ENCODE measurements at regions not wholly inside any gene's neighbourhood (a gene's known extent, or its start where the extent isn't known, plus 50 kb on each side); places are given as distances from the start of the nearest gene placed in this dataset.

GRCh38 chr12:53805791-53806190 is 54.0 kb upstream of the CISTR start:
- Histone ChIP-seq H3K79me2 (ENCODE audit: insufficient read depth, low read depth) (no peaks in the 10 kb centered on the region), H3K36me3 (ENCODE audit: insufficient read depth) (no peaks in the 10 kb centered on the region), H3K4me3 (IDR thresholded peaks at IDR 0.05; ENCODE audit: insufficient read depth, low read depth, low read length) (no peak overlapping the region), H4K20me1 (ENCODE audit: insufficient read depth) (no peaks in the 10 kb centered on the region), H3K4me1 (ENCODE audit: low read depth, poor library complexity, severe bottlenecking) (no peaks in the 10 kb centered on the region), H3K27me3 (ENCODE audit: insufficient read depth, low read depth) (no peaks in the 10 kb centered on the region), H3K4me2 (no peak overlapping the region), H2AFZ (ENCODE audit: low read depth) (no peak overlapping the region), H3K9ac (no peak overlapping the region), H3K27ac (no peak overlapping the region)
- no peak for TF ChIP-seq CTCF (conservative IDR thresholded peaks at IDR 0.05; ENCODE audit: low read depth, low read length)

GRCh38 chr12:53806721-53807120 is 54.9 kb upstream of the CISTR start:
- no peak overlapping the region for H3K27ac ChIP-seq
- H3K27me3 ChIP-seq (ENCODE audit: insufficient read depth, low read depth): no peaks in the 10 kb centered on the region
- no peaks in the 10 kb centered on the region for H3K4me1 ChIP-seq (ENCODE audit: low read depth, poor library complexity, severe bottlenecking)
- TF ChIP-seq CTCF (conservative IDR thresholded peaks at IDR 0.05; ENCODE audit: low read depth, low read length): no peak
- no peaks in the 10 kb centered on the region for H3K79me2 ChIP-seq (ENCODE audit: insufficient read depth, low read depth)
- no peak overlapping the region for H3K4me3 ChIP-seq (IDR thresholded peaks at IDR 0.05; ENCODE audit: insufficient read depth, low read depth, low read length)
- H3K9ac ChIP-seq: no peak overlapping the region
- no peak overlapping the region for H2AFZ ChIP-seq (ENCODE audit: low read depth)
- H3K36me3 ChIP-seq (ENCODE audit: insufficient read depth): no peaks in the 10 kb centered on the region
- H4K20me1 ChIP-seq (ENCODE audit: insufficient read depth): no peaks in the 10 kb centered on the region
- H3K4me2 ChIP-seq: no peak overlapping the region

- Histone ChIP-seq H3K27me3 (ENCODE audit: insufficient read depth, low read depth) (no peaks in the 10 kb centered on the region), H3K4me3 (IDR thresholded peaks at IDR 0.05; ENCODE audit: insufficient read depth, low read depth, low read length) (no peak overlapping the region), H2AFZ (ENCODE audit: low read depth) (no peak overlapping the region), H3K36me3 (ENCODE audit: insufficient read depth) (no peaks in the 10 kb centered on the region), H3K27ac (no peak overlapping the region), H3K79me2 (ENCODE audit: insufficient read depth, low read depth) (no peaks in the 10 kb centered on the region), H3K4me2 (no peak overlapping the region), H3K9ac (no peak overlapping the region), H4K20me1 (ENCODE audit: insufficient read depth) (no peaks in the 10 kb centered on the region), H3K4me1 (ENCODE audit: low read depth, poor library complexity, severe bottlenecking) (no peaks in the 10 kb centered on the region)
- no peak for TF ChIP-seq CTCF (conservative IDR thresholded peaks at IDR 0.05; ENCODE audit: low read depth, low read length)
Observed at GRCh38 chr12:53807322-53807860, 55.6 kb upstream of the CISTR start.

- Histone ChIP-seq H3K79me2 (ENCODE audit: insufficient read depth, low read depth) (no peaks in the 10 kb centered on the region), H3K4me1 (ENCODE audit: low read depth, poor library complexity, severe bottlenecking) (no peaks in the 10 kb centered on the region), H4K20me1 (ENCODE audit: insufficient read depth) (no peaks in the 10 kb centered on the region), H3K4me2 (no peak overlapping the region), H3K27me3 (ENCODE audit: insufficient read depth, low read depth) (no peaks in the 10 kb centered on the region), H2AFZ (ENCODE audit: low read depth) (no peak overlapping the region), H3K4me3 (IDR thresholded peaks at IDR 0.05; ENCODE audit: insufficient read depth, low read depth, low read length) (no peak overlapping the region), H3K27ac (no peak overlapping the region), H3K36me3 (ENCODE audit: insufficient read depth) (no peaks in the 10 kb centered on the region), H3K9ac (no peak overlapping the region)
- TF ChIP-seq CTCF (conservative IDR thresholded peaks at IDR 0.05; ENCODE audit: low read depth, low read length): no peak
Observed at GRCh38 chr12:53808023-53808705, 56.4 kb upstream of the CISTR start.
